NCI-H128 (cell line): ENCODE measurements at regions not wholly inside any gene's neighbourhood (a gene's known extent, or its start where the extent isn't known, plus 50 kb on each side); places are given as distances from the start of the nearest gene placed in this dataset.

Experiments
- DNase-seq: peaks from one replicate; lab custom pipeline; 2025; ENCODE audit not compliant: unreplicated experiment; lab: John Stamatoyannopoulos, UW

DNA sequence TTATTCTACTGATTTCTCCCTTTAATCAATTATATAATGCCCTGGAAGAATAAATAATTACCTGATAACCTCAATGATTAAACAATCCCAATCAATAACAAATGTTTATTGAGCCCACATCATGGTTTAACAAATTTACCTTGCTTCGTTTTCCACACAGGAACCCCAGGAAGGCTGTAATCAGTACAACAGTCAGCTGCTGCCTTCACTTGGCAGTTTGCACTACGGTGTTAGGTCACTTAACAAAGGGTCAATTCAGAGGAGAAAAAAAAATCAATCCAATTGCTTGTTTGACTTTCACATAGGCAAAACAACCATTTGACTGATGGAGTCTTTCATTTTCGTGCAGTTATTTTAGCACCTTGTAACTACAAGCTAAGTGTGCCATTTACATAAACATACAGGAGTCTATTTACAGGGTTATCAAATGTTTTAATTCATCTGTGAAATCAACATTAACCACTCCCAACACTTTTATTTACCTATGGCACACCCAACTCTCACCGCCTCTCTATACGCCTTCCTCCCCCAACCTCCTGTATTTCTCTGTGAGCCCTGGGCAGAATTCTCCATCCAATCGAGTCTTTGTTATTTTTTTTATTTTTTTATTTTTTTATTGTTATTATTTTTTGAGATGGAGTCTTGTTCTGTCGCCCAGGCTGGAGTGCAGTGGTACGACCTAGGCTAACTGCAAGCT, 140.4 kb upstream of the TAB2 start:
- DNase-seq: no peak

DNA sequence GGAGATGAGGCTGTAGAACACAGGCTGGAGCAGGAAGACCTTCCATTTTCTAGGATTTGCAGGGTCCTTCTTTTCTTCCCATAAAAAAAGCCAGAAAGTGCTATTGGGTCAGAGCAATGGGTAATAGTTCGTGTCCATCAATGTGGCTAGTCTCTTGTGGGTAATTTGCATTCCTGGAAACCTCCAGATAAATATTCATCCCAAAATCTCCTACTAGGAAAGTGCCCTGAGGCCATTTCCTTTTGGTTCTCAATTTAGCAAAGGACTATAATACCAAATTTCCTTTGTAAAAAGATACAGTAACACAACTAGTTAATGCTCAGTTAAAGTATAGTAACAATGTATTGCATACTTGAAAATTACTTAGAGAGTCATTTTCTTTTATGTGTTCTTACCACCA, 138.1 kb upstream of the TAB2 start:
- DNase-seq: no peak

GRCh38 chr6:149181304-149181703, 136.2 kb upstream of the TAB2 start:
- no peak for DNase-seq

- no peak for DNase-seq
These were observed 135.2 kb upstream of the TAB2 start for GRCh38 chr6:149182262-149182661.

DNA sequence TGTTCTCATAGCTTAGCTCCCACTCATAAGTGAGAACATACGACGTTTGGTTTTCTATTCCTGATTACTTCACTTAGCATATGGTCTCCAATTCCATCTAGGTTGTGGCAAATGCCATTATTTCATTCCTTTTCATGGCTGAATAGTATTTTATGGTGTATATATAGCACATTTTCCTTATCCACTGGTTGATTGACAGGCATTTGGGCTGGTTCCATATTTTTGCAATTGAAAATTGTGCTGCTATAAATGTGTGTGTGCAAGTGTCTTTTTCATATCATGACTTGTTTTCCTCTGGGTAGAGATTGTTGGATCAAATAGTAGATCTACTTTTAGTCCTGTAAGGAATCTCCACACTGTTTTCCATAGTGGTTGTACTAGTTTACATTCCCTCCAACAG, 133.0 kb upstream of the TAB2 start:
- no peak for DNase-seq

DNA sequence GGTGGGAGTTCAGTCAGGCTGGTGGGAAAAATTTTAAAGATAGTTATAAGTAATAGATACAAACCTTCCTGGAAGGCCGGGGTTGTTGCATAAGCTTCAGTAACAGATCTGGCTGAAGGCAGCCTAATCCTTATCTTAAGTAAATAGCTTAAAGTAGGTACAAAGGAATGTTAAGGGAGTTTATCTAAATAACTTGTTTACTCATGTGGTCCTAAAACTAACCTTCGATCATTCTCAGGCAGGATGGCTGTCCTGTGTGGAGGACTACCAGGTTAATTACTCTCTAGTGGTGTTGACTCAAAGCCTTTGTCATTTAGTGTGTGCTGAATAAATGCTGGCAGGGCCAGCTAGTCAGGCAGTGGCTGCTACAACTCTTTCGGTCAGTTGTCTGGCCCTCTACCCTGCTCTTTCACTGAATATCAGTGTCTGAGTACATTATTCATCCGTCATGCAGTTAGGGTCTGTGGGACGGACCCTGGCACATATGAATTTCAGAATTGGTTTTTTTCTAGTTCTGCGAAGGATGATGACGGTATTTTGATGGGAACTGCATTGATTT, 131.6 kb upstream of the TAB2 start:
- no peak for DNase-seq

GRCh38 chr6:149186873-149187272, 130.6 kb upstream of the TAB2 start:
- no peak for DNase-seq

GRCh38 chr6:149190224-149190831, 127.2 kb upstream of the TAB2 start:
- DNase-seq: no peak

- no peak for DNase-seq
These were observed 122.5 kb upstream of the TAB2 start for GRCh38 chr6:149194820-149195558.

DNA sequence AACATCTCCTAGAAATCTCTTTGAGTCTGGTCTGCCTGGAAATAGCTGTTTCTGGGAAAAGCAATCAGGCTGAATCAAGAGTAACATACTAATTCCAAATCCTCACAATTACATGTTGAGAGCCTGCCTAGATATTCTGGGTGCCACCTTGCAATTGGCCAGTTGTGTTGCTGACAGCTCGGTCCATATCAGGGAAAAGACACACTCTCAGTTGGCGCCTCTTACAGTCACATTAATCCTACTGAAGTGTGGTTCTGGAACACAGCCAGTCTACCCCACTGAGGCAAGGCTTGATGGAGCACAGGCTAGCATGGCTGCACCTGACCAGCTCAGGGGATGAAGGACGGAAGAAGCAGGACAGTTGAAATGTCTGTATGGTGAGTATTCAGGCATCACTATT, 121.4 kb upstream of the TAB2 start:
- DNase-seq: no peak

DNA sequence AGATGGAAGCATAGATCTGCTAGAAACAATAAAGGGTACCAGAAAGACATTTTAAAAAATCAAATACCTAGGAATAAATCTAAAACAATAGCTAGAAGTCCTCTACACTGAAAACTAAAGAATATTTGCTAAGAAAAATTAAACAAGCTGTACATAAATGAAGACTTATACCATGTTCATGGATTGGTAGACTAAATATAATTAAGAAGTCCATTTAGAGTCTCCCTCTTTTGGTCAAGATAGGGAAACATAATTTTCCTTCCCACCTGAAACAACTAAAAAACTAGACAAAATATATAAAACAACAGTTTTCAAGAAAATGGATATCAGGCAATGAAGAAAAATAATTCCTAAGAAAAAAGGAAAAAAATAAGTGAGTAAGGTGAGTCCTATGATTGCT, 120.0 kb upstream of the TAB2 start:
- DNase-seq: no peak

GRCh38 chr6:149198265-149198664, 119.2 kb upstream of the TAB2 start:
- DNase-seq: no peak

DNA sequence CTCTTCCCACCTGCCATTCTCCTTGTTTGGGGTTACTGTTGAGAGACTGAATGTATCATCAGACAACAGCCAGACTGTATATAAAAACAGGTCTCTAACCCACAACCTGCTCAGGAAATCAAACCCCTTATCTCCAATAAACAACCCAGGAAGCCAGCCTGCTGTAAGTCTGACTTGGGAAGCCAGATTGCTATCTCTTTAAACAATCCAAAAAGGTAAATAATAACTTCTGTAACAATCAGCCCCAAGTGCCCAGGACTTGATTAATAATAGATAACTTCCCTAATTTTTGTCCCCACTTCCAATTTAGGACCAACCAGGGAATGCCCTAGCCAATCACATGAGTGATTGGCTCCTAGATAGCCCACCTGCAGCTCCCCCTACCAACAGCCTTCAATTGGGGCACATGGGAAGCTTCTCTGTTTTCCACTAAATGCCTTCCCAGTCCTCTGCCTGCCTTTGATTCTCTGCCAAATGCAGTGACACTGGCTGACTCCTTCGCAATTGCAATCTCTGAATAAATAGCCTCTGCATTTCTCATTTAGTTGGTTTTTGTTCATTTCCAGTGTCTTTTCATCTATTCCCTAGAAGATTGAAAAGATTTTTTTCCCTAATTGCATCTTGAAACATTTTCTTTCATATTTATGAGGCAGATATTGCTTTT, 117.1 kb upstream of the TAB2 start:
- no peak for DNase-seq

DNA sequence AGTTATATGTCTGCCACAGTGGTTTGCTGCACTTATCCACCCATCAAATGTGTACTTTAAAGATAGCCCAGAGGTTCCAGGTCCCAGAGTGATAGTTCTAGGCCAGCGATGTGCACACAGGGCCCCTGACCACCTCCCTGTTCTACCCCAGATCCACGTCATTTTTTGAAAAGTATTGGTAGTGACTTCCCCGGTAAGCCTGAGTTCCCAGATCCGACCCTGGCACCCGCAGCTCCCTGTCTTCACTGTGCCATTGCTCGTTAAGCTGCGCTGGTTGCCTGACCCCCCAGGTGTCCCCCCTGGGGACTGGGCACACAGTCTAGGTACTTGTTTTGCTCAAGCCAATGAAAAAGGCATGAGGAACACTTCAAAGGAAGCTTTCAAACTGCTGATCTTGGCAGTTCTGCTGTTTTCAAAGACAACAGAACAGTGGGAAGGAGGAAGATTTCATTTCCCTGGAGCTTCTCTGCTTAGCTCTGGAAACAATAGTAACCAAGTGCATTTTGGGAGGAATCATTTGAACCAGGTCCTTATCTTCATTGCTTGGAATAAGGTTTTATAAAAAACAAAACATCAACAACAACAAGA, 116.3 kb upstream of the TAB2 start:
- DNase-seq: no peak

DNA sequence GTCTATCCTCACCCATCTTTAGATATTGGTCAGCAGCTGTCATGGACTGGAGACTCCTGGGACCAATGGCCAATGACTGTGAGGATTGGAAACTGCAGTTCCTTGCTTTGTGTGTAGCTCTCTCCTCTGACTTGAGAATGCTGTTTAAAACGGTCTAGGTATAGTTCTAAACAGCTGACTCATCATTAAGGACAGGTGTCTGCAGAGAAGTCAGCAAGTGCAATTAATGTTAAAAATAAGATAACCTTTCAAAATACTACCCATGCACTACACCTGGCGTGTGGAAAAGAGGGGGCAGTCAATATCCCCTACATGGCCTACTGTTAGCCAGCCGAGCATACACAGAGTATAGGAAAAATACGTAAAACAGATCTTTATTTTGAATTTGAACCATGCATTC, 115.4 kb upstream of the TAB2 start:
- DNase-seq: no peak

DNA sequence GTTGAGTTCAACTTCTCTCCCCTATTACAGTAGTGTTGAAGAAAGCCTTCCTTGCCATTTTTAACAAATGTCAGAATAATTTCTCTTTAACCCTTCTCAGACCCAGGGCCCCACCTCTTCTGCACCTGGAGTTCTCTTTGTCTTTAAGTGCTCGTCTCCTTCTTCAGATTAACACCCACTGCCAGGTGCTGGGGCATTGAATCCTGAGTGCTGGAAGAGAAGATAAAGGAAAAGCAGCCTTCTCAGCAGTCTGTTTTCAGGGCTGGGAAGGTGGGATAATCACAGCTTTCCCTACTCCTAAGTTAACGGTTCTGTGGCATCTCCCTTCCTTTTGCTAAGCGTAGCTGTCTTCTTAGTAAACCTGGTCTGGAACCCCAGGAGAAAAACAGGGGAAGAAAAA, 114.6 kb upstream of the TAB2 start:
- no peak for DNase-seq

DNA sequence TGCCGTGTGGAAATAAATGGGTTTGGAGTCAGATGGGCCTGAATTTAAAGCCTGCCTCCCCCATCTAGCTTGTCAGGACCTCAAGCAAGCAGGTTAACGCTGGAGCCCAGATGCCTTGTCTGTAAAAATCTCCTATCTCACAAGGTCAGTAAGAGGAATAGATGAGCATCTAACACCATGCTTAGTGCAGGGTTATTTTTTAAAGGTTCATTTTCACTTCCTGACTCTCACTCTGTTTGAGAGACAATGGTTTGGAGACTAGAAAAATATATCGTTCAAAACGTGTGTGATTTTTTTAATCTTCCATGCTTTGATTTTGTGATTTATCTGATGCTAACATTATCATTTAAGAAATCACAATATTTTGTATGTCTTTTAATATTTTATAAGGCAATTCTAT, 114.0 kb upstream of the TAB2 start:
- DNase-seq: no peak

- DNase-seq: no peak
These were observed 109.3 kb upstream of the TAB2 start for GRCh38 chr6:149208134-149208601.

DNA sequence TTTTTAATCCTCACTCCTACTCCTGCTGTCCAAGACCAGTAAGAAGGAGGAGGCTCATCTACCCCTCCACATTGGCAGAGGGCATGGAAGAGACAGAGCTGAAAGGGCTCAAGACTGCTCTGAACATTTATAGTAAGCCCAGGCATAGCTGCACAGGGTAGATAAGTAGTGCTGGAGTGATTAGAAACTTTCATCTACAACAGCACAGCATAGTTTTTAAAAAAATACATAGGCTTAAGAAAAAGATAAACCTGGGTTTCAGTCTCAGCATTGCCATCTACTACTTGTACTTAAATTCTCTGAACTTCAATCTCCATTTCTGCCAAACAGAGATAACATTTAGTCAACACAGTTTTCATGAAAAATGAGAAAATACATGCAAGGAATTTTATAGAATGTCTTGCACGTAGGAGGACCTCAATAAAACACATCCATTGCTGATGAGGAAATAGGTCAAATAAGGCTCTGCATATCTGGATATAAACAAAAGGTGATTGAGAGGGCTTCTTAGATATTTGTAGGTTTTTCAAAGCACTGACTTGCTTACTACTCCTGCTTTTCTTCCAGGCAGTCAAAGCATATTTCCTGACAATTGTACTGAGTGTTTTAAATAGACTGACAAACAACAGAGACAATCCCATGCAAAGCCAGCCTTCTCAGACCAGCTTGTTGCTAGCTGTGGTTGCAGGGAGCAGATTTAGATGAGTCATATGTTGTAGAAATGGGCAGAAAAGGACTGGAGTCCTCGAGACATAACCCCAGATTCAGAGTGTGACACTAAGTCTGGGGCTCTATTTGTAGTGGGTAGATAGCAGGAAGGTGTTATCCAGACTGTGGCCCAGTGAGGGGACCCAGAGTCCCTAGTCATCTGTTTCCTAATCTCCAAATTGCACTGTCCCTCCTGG, 107.4 kb upstream of the TAB2 start:
- no peak for DNase-seq

DNA sequence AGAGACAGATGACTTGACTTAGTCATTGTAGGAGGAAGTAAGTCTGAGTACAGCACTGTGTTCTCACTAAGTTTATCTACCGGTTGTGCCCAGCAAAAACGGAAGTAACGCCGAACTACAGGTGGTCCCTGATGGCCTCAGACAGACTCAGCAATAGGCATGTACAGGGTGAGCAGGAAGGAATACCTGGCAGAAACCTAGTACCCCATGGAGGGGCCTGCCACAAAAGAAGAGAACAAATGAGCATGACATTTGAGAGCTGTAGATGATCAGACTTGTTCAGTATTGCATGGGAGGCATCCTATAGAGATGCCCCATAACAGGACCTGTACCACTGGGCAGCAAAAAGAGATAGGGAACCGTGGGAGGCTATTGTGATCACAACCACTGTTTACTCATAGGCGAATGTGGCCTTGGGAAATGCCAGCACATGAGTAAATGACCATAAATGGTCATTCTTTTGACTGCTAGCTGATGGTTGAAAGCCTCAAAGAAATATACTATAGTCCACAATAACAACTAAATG, 106.4 kb upstream of the TAB2 start:
- no peak for DNase-seq
